ENCODE measurements at regions not wholly inside any gene's neighbourhood (a gene's known extent, or its start where the extent isn't known, plus 50 kb on each side); places are given as distances from the start of the nearest gene placed in this dataset.
A peak's percentile ranks its signal among the peaks of the same experiment; 100 is the strongest.
"Not testable (repeated sequence)": the region's sequence is repeated elsewhere in the genome, so short reads cannot be mapped to it uniquely, and the experiment has no call there.

GRCh38 chr15:38002883-38003477 is 68.5 kb downstream of the TMCO5A start:
- peak; percentile 27 for DNase-seq

- DNase-seq, result no peak
Observed at GRCh38 chr15:38004218-38004861, 69.9 kb downstream of the TMCO5A start.

GRCh38 chr15:38005953-38006808 is 71.7 kb downstream of the TMCO5A start:
- no peak for DNase-seq

GRCh38 chr15:38010395-38010794 is 76.0 kb downstream of the TMCO5A start:
- no peak for DNase-seq

GRCh38 chr15:38012894-38013293 is 78.5 kb downstream of the TMCO5A start:
- DNase-seq, result no peak

- no peak for DNase-seq
Observed at GRCh38 chr15:38017721-38018120, 83.3 kb downstream of the TMCO5A start.

- no peak for DNase-seq
Observed at GRCh38 chr15:38019066-38019465, 84.6 kb downstream of the TMCO5A start.

GRCh38 chr15:38021259-38021658 is 86.8 kb downstream of the TMCO5A start:
- DNase-seq, result no peak

GRCh38 chr15:38024293-38025091 is 90.1 kb downstream of the TMCO5A start:
- DNase-seq, result no peak

- DNase-seq, result not testable (repeated sequence)
Observed at GRCh38 chr15:38025656-38026055, 91.2 kb downstream of the TMCO5A start.

- no peak for DNase-seq
Observed at GRCh38 chr15:38028869-38029268, 94.4 kb downstream of the TMCO5A start.

GRCh38 chr15:38029736-38030135 is 95.3 kb downstream of the TMCO5A start:
- DNase-seq, result no peak

GRCh38 chr15:38030609-38031008 is 96.2 kb downstream of the TMCO5A start:
- no peak for DNase-seq

GRCh38 chr15:38035701-38036100 is 101.3 kb downstream of the TMCO5A start:
- DNase-seq, result no peak

- no peak for DNase-seq
Observed at GRCh38 chr15:38036790-38037338, 102.4 kb downstream of the TMCO5A start.

GRCh38 chr15:38038659-38039442 is 104.4 kb downstream of the TMCO5A start:
- DNase-seq, result no peak

- no peak for DNase-seq
Observed at GRCh38 chr15:38040615-38041014, 106.2 kb downstream of the TMCO5A start.

GRCh38 chr15:38041576-38041975 is 107.1 kb downstream of the TMCO5A start:
- no peak for DNase-seq

- no peak for DNase-seq
Observed at GRCh38 chr15:38042211-38042610, 107.8 kb downstream of the TMCO5A start.

- no peak for DNase-seq
Observed at GRCh38 chr15:38042707-38043445, 108.4 kb downstream of the TMCO5A start.
